ENCODE measurements at regions not wholly inside any gene's neighbourhood (a gene's known extent, or its start where the extent isn't known, plus 50 kb on each side); places are given as distances from the start of the nearest gene placed in this dataset.

GRCh38 chr19:31402529-31403316 lies 53.5 kb upstream of the TSHZ3 start:
- H2BK15ac ChIP-seq (replicated peaks; ENCODE audit: low read depth): no peak overlapping the region
- H3K27me3 ChIP-seq (ENCODE audit: insufficient read depth, low read length, poor library complexity): no peaks in the 10 kb centered on the region
- DNase-seq: no peak
- H3K4me2 ChIP-seq (ENCODE audit: low read length): no peak overlapping the region
- H2BK120ac ChIP-seq (ENCODE audit: low read depth, low read length): no peak overlapping the region
- H3K27ac ChIP-seq (ENCODE audit: low read depth, low read length): no peak overlapping the region
- H3K18ac ChIP-seq (ENCODE audit: low read length): no peak overlapping the region
- H4K8ac ChIP-seq (ENCODE audit: low read depth, low read length): no peak overlapping the region
- no CpG with 5 or more reads among the region's 7 CpGs for WGBS (ENCODE audit: extremely low coverage, insufficient coverage, low lambda C conversion rate)
- no peak overlapping the region for H4K5ac ChIP-seq (ENCODE audit: low read length)
- no peaks in the 10 kb centered on the region for H3K79me1 ChIP-seq (ENCODE audit: low read length)
- no peak overlapping the region for H2AK5ac ChIP-seq (ENCODE audit: low read length)
- no peak overlapping the region for H3K4me3 ChIP-seq (ENCODE audit: low read length)
- H3K4me1 ChIP-seq (ENCODE audit: control insufficient read depth, low read depth, low read length): no peaks in the 10 kb centered on the region
- no peaks in the 10 kb centered on the region for H3K79me2 ChIP-seq (ENCODE audit: control insufficient read depth, insufficient read depth, low read length)
- no peaks in the 10 kb centered on the region for H3K36me3 ChIP-seq (ENCODE audit: control insufficient read depth, insufficient read depth, low read length)
- H2BK5ac ChIP-seq (ENCODE audit: low read length): no peak overlapping the region
- H3K23ac ChIP-seq (ENCODE audit: low read length): no peak overlapping the region
- H3K56ac ChIP-seq (ENCODE audit: low read length): no peak overlapping the region
- no peak overlapping the region for H3K9ac ChIP-seq (ENCODE audit: low read length)
- no peak overlapping the region for H3K4ac ChIP-seq (ENCODE audit: low read depth, low read length)

GRCh38 chr19:31406106-31406505 lies 56.9 kb upstream of the TSHZ3 start:
- Histone ChIP-seq H3K4me1 (ENCODE audit: control insufficient read depth, low read depth, low read length) (peaks cover 6% of the 10 kb centered on the region), H3K27me3 (ENCODE audit: insufficient read depth, low read length, poor library complexity) (no peaks in the 10 kb centered on the region), H3K4ac (ENCODE audit: low read depth, low read length) (no peak overlapping the region), H4K5ac (ENCODE audit: low read length) (no peak overlapping the region), H2BK15ac (replicated peaks; ENCODE audit: low read depth) (no peak overlapping the region), H3K56ac (ENCODE audit: low read length) (no peak overlapping the region), H3K36me3 (ENCODE audit: control insufficient read depth, insufficient read depth, low read length) (no peaks in the 10 kb centered on the region), H2BK120ac (ENCODE audit: low read depth, low read length) (no peak overlapping the region), H3K4me3 (ENCODE audit: low read length) (no peak overlapping the region), H3K27ac (ENCODE audit: low read depth, low read length) (no peak overlapping the region), H3K18ac (ENCODE audit: low read length) (no peak overlapping the region), H4K8ac (ENCODE audit: low read depth, low read length) (no peak overlapping the region), H2BK5ac (ENCODE audit: low read length) (no peak overlapping the region), H3K79me2 (ENCODE audit: control insufficient read depth, insufficient read depth, low read length) (no peaks in the 10 kb centered on the region), H2AK5ac (ENCODE audit: low read length) (no peak overlapping the region), H3K9ac (ENCODE audit: low read length) (no peak overlapping the region), H3K79me1 (ENCODE audit: low read length) (no peaks in the 10 kb centered on the region), H3K23ac (ENCODE audit: low read length) (no peak overlapping the region), H3K4me2 (ENCODE audit: low read length) (no peak overlapping the region)
- no CpG with 5 or more reads among the region's 4 CpGs for WGBS (ENCODE audit: extremely low coverage, insufficient coverage, low lambda C conversion rate)
- no peak for DNase-seq

- H3K4me3 ChIP-seq (ENCODE audit: low read length): no peak overlapping the region
- no peaks in the 10 kb centered on the region for H3K79me2 ChIP-seq (ENCODE audit: control insufficient read depth, insufficient read depth, low read length)
- H2BK5ac ChIP-seq (ENCODE audit: low read length): peak overlapping the region; percentile 57
- H4K5ac ChIP-seq (ENCODE audit: low read length): no peak overlapping the region
- peak overlapping the region; percentile 52 for H3K27ac ChIP-seq (ENCODE audit: low read depth, low read length)
- H2BK15ac ChIP-seq (replicated peaks; ENCODE audit: low read depth): no peak overlapping the region
- H4K8ac ChIP-seq (ENCODE audit: low read depth, low read length): no peak overlapping the region
- H3K23ac ChIP-seq (ENCODE audit: low read length): no peak overlapping the region
- H3K9ac ChIP-seq (ENCODE audit: low read length): no peak overlapping the region
- no peaks in the 10 kb centered on the region for H3K27me3 ChIP-seq (ENCODE audit: insufficient read depth, low read length, poor library complexity)
- no peaks in the 10 kb centered on the region for H3K36me3 ChIP-seq (ENCODE audit: control insufficient read depth, insufficient read depth, low read length)
- peak overlapping the region; percentile 45 for H3K18ac ChIP-seq (ENCODE audit: low read length)
- H2AK5ac ChIP-seq (ENCODE audit: low read length): no peak overlapping the region
- H3K4me1 ChIP-seq (ENCODE audit: control insufficient read depth, low read depth, low read length): peaks cover 6% of the 10 kb centered on the region
- no peak overlapping the region for H3K4me2 ChIP-seq (ENCODE audit: low read length)
- H2BK120ac ChIP-seq (ENCODE audit: low read depth, low read length): no peak overlapping the region
- no peaks in the 10 kb centered on the region for H3K79me1 ChIP-seq (ENCODE audit: low read length)
- no peak overlapping the region for H3K4ac ChIP-seq (ENCODE audit: low read depth, low read length)
- H3K56ac ChIP-seq (ENCODE audit: low read length): no peak overlapping the region
- WGBS (ENCODE audit: extremely low coverage, insufficient coverage, low lambda C conversion rate): no CpG with 5 or more reads among the region's 3 CpGs
- DNase-seq: peak; percentile 87
Observed at GRCh38 chr19:31408460-31409124, 59.4 kb upstream of the TSHZ3 start.

DNA sequence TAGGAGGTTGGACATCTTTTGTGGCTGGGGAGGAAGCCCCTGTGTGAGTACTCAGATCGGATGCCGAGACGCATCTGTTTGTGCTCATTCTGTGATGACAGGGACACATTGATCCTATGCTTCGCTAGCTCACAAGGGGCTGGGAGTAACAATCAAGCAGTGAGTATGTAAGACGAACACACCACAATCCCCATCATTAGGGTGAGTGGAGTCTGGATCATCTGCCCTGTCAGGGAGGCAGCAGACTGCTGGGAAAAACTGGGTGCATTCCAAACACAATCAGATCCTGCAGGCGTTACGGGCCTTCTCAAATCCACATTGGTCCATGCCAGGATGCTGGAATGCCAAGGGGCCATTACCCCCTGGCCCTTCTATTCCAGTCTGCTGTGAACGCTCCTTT lies 64.1 kb upstream of the TSHZ3 start:
- Histone ChIP-seq H2BK120ac (ENCODE audit: low read depth, low read length) (no peak overlapping the region), H3K9ac (ENCODE audit: low read length) (no peak overlapping the region), H3K4me3 (ENCODE audit: low read length) (no peak overlapping the region), H3K79me1 (ENCODE audit: low read length) (no peaks in the 10 kb centered on the region), H3K27me3 (ENCODE audit: insufficient read depth, low read length, poor library complexity) (no peaks in the 10 kb centered on the region), H3K4me1 (ENCODE audit: control insufficient read depth, low read depth, low read length) (peaks cover 2% of the 10 kb centered on the region), H3K4me2 (ENCODE audit: low read length) (no peak overlapping the region), H2BK5ac (ENCODE audit: low read length) (no peak overlapping the region), H3K23ac (ENCODE audit: low read length) (no peak overlapping the region), H3K36me3 (ENCODE audit: control insufficient read depth, insufficient read depth, low read length) (no peaks in the 10 kb centered on the region), H3K27ac (ENCODE audit: low read depth, low read length) (no peak overlapping the region), H4K5ac (ENCODE audit: low read length) (no peak overlapping the region), H4K8ac (ENCODE audit: low read depth, low read length) (no peak overlapping the region), H2AK5ac (ENCODE audit: low read length) (no peak overlapping the region), H2BK15ac (replicated peaks; ENCODE audit: low read depth) (no peak overlapping the region), H3K18ac (ENCODE audit: low read length) (no peak overlapping the region), H3K79me2 (ENCODE audit: control insufficient read depth, insufficient read depth, low read length) (no peaks in the 10 kb centered on the region), H3K56ac (ENCODE audit: low read length) (no peak overlapping the region), H3K4ac (ENCODE audit: low read depth, low read length) (no peak overlapping the region)
- DNase-seq: no peak
- WGBS (ENCODE audit: extremely low coverage, insufficient coverage, low lambda C conversion rate): no CpG with 5 or more reads among the region's 8 CpGs

GRCh38 chr19:31415322-31415721 lies 66.1 kb upstream of the TSHZ3 start:
- DNase-seq: no peak
- no peak overlapping the region for H3K27ac ChIP-seq (ENCODE audit: low read depth, low read length)
- no peaks in the 10 kb centered on the region for H3K79me2 ChIP-seq (ENCODE audit: control insufficient read depth, insufficient read depth, low read length)
- H4K8ac ChIP-seq (ENCODE audit: low read depth, low read length): no peak overlapping the region
- no peaks in the 10 kb centered on the region for H3K27me3 ChIP-seq (ENCODE audit: insufficient read depth, low read length, poor library complexity)
- H2BK15ac ChIP-seq (replicated peaks; ENCODE audit: low read depth): no peak overlapping the region
- H2BK5ac ChIP-seq (ENCODE audit: low read length): no peak overlapping the region
- no peaks in the 10 kb centered on the region for H3K36me3 ChIP-seq (ENCODE audit: control insufficient read depth, insufficient read depth, low read length)
- H3K18ac ChIP-seq (ENCODE audit: low read length): no peak overlapping the region
- peaks cover 2% of the 10 kb centered on the region for H3K4me1 ChIP-seq (ENCODE audit: control insufficient read depth, low read depth, low read length)
- WGBS (ENCODE audit: extremely low coverage, insufficient coverage, low lambda C conversion rate): no CpG with 5 or more reads among the region's 2 CpGs
- no peak overlapping the region for H3K4me2 ChIP-seq (ENCODE audit: low read length)
- no peak overlapping the region for H4K5ac ChIP-seq (ENCODE audit: low read length)
- no peak overlapping the region for H3K4me3 ChIP-seq (ENCODE audit: low read length)
- no peak overlapping the region for H2BK120ac ChIP-seq (ENCODE audit: low read depth, low read length)
- no peak overlapping the region for H2AK5ac ChIP-seq (ENCODE audit: low read length)
- H3K79me1 ChIP-seq (ENCODE audit: low read length): no peaks in the 10 kb centered on the region
- H3K23ac ChIP-seq (ENCODE audit: low read length): no peak overlapping the region
- H3K56ac ChIP-seq (ENCODE audit: low read length): no peak overlapping the region
- H3K9ac ChIP-seq (ENCODE audit: low read length): no peak overlapping the region
- no peak overlapping the region for H3K4ac ChIP-seq (ENCODE audit: low read depth, low read length)

All from mesendoderm (in vitro differentiated cells).